OCI-LY3 (cell line): ENCODE measurements at regions not wholly inside any gene's neighbourhood (a gene's known extent, or its start where the extent isn't known, plus 50 kb on each side); places are given as distances from the start of the nearest gene placed in this dataset.

Source experiments
- H2AFZ ChIP-seq: fragments of 200-600, 300-600 bp; shearing (Covaris generic); 2 replicates; pipeline ENCODE4 v1.6.0; 2014; ENCODE audit warnings: antibody characterized with exemption, low read depth, low read length
- H3K27ac ChIP-seq: fragments of 200-600, 300-600 bp; sonication (generic); 2 replicates; pipeline ENCODE4 v1.5.1; 2014; ENCODE audit warnings: mild to moderate bottlenecking, low read length, moderate library complexity, mixed read lengths
- H3K27me3 ChIP-seq: fragments of 200-600, 300-600 bp; sonication (generic); 2 replicates; pipeline ENCODE4 v1.6.1; 2014; ENCODE audit warnings: low read depth, low read length, mixed read lengths
- H3K36me3 ChIP-seq: fragments of 200-600, 300-600 bp; sonication (generic); replicated peaks from 2 replicates; pipeline ENCODE3; 2014; ENCODE audit warnings: low read depth, low read length, mixed read lengths
- H3K4me1 ChIP-seq: fragments of 300-600, 200-600 bp; sonication (generic); 2 replicates; pipeline ENCODE4 v1.6.1; 2014; ENCODE audit warnings: low read length, mixed read lengths
- H3K4me2 ChIP-seq: fragments of 200-600, 300-600 bp; sonication (generic); 2 replicates; pipeline ENCODE4 v1.6.1; 2014; ENCODE audit warnings: low read length, mixed read lengths
- H3K4me3 ChIP-seq: fragments of 300-600, 200-600 bp; sonication (generic); 2 replicates; pipeline ENCODE4 v1.5.1; 2014; ENCODE audit warnings: antibody characterized with exemption, mild to moderate bottlenecking, low read length, moderate library complexity
- H3K79me2 ChIP-seq: fragments of 300-600, 200-600 bp; shearing (Covaris generic); 2 replicates; pipeline ENCODE4 v1.6.1; 2014; ENCODE audit warnings: mild to moderate bottlenecking, low read length, mixed read lengths
- H3K9ac ChIP-seq: fragments of 300-600, 200-600 bp; shearing (Covaris generic); 2 replicates; pipeline ENCODE4 v1.6.0; 2014; ENCODE audit warnings: mild to moderate bottlenecking, low read length, moderate library complexity
- H3K9me3 ChIP-seq: fragments of 200-600, 300-600 bp; shearing (Covaris generic); 2 replicates; pipeline ENCODE4 v1.6.1; 2014; ENCODE audit warnings: low read length, mixed read lengths; ENCODE audit not compliant: insufficient read depth
- H4K20me1 ChIP-seq: fragments of 200-600, 300-600 bp; sonication (generic); 2 replicates; pipeline ENCODE4 v1.6.1; 2016; ENCODE audit warnings: low read length, mixed read lengths; ENCODE audit not compliant: insufficient read depth
- CTCF ChIP-seq: fragments of 200-600, 300-600 bp; sonication (generic); IDR thresholded peaks from 2 replicates; pipeline ENCODE4 v1.5.1; 2014; ENCODE audit warnings: antibody characterized with exemption, low read length, low read depth
- EZH2phosphoT487 ChIP-seq: fragments of 200-600 bp; shearing (Covaris generic); IDR thresholded peaks from 2 replicates; pipeline ENCODE4 v1.6.1; 2018; ENCODE audit warnings: antibody characterized with exemption, mixed run types, low read depth

- H3K9ac ChIP-seq: no peak overlapping the region
- no peaks in the 10 kb centered on the region for H4K20me1 ChIP-seq
- no peaks in the 10 kb centered on the region for H3K4me1 ChIP-seq
- H3K4me3 ChIP-seq: no peak overlapping the region
- H3K4me2 ChIP-seq: no peak overlapping the region
- no peaks in the 10 kb centered on the region for H3K79me2 ChIP-seq
- H2AFZ ChIP-seq: no peak overlapping the region
- H3K27me3 ChIP-seq: no peaks in the 10 kb centered on the region
- H3K27ac ChIP-seq: no peak overlapping the region
- TF ChIP-seq EZH2phosphoT487 (no peak), CTCF (no peak)
- no peaks in the 10 kb centered on the region for H3K9me3 ChIP-seq
- no peaks in the 10 kb centered on the region for H3K36me3 ChIP-seq
Observed at GRCh38 chr4:14361084-14361483, 641.2 kb upstream of the CPEB2 start.

DNA sequence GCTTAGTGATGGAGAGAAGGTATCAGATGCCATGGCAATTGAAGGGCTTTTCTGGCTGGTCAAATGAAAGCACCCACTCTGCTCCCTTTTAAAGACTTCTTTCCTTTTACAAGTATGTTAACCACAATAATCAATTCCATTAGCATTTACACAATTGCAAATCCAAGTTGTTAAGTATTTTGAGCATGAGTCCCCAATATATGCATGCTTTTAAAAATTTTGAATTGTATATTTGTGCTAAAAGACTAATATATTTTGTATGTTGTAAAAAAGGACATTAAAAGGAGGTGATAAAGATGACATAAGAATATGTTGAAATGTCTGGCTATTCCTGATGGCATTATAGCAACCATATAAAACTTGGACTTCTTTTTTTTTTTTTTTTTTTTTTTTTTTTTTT, 639.9 kb upstream of the CPEB2 start:
- H3K36me3 ChIP-seq: no peaks in the 10 kb centered on the region

DNA sequence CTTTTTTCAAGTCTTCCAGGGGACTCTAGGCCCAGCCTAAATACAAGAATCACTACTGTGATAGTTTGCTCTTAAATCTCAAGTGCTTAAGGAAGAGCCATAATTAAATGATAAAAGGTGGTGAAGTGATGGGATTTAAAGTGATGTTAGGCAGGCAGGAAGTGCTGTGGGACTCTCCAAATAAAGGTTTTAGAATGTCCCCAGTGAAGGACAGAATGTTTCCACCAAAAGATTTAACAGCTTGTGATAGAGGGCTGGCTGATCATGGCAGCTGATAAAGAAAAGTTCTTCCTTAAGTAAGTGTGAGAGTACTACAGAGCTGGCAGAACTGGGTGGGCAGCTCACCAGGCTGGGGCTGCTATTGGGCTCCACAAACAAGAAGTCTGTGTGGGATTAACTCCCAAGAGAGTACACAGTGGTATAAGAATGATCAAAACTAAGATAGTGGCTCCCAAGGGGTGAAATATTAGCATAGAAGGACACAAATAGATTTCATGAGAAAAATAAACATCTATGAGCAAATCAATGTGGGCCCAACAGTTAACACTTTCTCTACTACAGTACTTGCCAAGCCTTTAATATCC, 637.2 kb upstream of the CPEB2 start:
- no peak overlapping the region for H3K4me2 ChIP-seq
- no peak for TF ChIP-seq CTCF
- no peak for TF ChIP-seq EZH2phosphoT487

More for the DNA sequence above, 639.9 kb upstream of the CPEB2 start:
- Histone ChIP-seq H3K4me1 (no peaks in the 10 kb centered on the region), H3K4me2 (no peak overlapping the region), H3K79me2 (no peaks in the 10 kb centered on the region), H3K27ac (no peak overlapping the region), H3K9ac (no peak overlapping the region), H2AFZ (no peak overlapping the region), H3K27me3 (no peaks in the 10 kb centered on the region), H3K4me3 (no peak overlapping the region), H4K20me1 (no peaks in the 10 kb centered on the region), H3K9me3 (no peaks in the 10 kb centered on the region)
- no peak for TF ChIP-seq EZH2phosphoT487
- no peak for TF ChIP-seq CTCF

DNA sequence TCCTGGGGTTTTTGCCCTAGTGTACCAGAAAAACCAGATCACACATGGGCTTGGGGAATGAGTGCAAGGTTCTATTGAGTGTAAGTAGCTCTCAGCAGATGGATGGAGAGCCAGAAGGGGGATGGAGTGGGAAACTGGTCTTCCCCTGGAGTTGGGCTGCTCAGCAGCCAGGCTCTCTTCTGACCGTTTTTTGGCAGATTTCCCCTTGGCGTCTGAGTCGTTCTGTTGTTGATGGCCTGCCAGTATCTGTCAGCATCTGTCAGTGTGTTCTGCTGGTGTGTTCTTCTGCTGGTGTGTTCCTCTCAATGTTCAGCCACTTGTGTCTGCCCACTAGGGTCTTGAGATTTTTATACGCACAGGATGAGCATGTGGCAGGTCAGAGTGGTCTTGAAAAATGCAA, 633.9 kb upstream of the CPEB2 start:
- no peak overlapping the region for H3K4me3 ChIP-seq
- TF ChIP-seq CTCF: no peak
- no peak for TF ChIP-seq EZH2phosphoT487
- no peak overlapping the region for H2AFZ ChIP-seq
- no peak overlapping the region for H3K9ac ChIP-seq
- H4K20me1 ChIP-seq: no peaks in the 10 kb centered on the region
- H3K36me3 ChIP-seq: no peaks in the 10 kb centered on the region
- no peaks in the 10 kb centered on the region for H3K9me3 ChIP-seq
- H3K4me2 ChIP-seq: no peak overlapping the region
- no peaks in the 10 kb centered on the region for H3K79me2 ChIP-seq
- peaks cover 5% of the 10 kb centered on the region; the same call in 1 of the 2 replicates for H3K4me1 ChIP-seq
- no peaks in the 10 kb centered on the region for H3K27me3 ChIP-seq
- no peak overlapping the region for H3K27ac ChIP-seq

More for the DNA sequence above, 637.2 kb upstream of the CPEB2 start:
- Histone ChIP-seq H3K27ac (no peak overlapping the region), H3K79me2 (no peaks in the 10 kb centered on the region), H2AFZ (no peak overlapping the region), H3K4me1 (peaks cover 5% of the 10 kb centered on the region; the same call in 1 of the 2 replicates), H3K36me3 (no peaks in the 10 kb centered on the region), H3K27me3 (no peaks in the 10 kb centered on the region), H3K4me3 (no peak overlapping the region), H3K9me3 (no peaks in the 10 kb centered on the region), H4K20me1 (no peaks in the 10 kb centered on the region), H3K9ac (no peak overlapping the region)
